ENCODE measurements at regions not wholly inside any gene's neighbourhood (a gene's known extent, or its start where the extent isn't known, plus 50 kb on each side); places are given as distances from the start of the nearest gene placed in this dataset.

- Histone ChIP-seq H2BK15ac (ENCODE audit: low read depth, low read length) (no peak overlapping the region), H2AFZ (ENCODE audit: low read length) (no peak overlapping the region), H2BK120ac (ENCODE audit: low read depth, low read length, poor library complexity, severe bottlenecking) (no peak overlapping the region), H2BK20ac (ENCODE audit: low read depth, low read length, poor library complexity, severe bottlenecking) (no peak overlapping the region), H3T11ph (ENCODE audit: low read length) (no peak overlapping the region), H2BK12ac (ENCODE audit: insufficient read length, low read depth, low read length) (no peak overlapping the region), H3K27ac (ENCODE audit: insufficient read length, low read depth, low read length) (no peak overlapping the region), H4K20me1 (ENCODE audit: control insufficient read depth, insufficient read depth, insufficient read length) (no peaks in the 10 kb centered on the region), H3K18ac (ENCODE audit: insufficient read length, low read depth, low read length) (no peak overlapping the region), H3K79me2 (ENCODE audit: insufficient read depth, low read length) (no peaks in the 10 kb centered on the region), H4K5ac (ENCODE audit: insufficient read length, low read depth, low read length) (no peak overlapping the region), H3K9ac (ENCODE audit: extremely low read depth, insufficient read length, low read length) (no peak overlapping the region), H3K4me1 (ENCODE audit: insufficient read depth, low read length) (no peaks in the 10 kb centered on the region), H3K14ac (ENCODE audit: insufficient read depth, low read length) (no peak overlapping the region), H3K4me2 (ENCODE audit: insufficient read depth, insufficient read length, low read length) (no peak overlapping the region), H4K8ac (replicated peaks; ENCODE audit: insufficient read length, low read depth, low read length) (no peak overlapping the region), H4K91ac (ENCODE audit: insufficient read length, low read depth, low read length) (no peak overlapping the region), H3K23ac (ENCODE audit: insufficient read length, low read depth, low read length) (no peak overlapping the region), H2AK5ac (ENCODE audit: insufficient read length, low read length) (no peak overlapping the region), H3K27me3 (ENCODE audit: insufficient read depth, low read length) (no peaks in the 10 kb centered on the region), H3K23me2 (ENCODE audit: insufficient read length, low read depth, low read length, poor library complexity, severe bottlenecking) (no peaks in the 10 kb centered on the region), H3K9me3 (ENCODE audit: control insufficient read depth, low read depth, low read length) (no peaks in the 10 kb centered on the region), H2BK5ac (ENCODE audit: insufficient read length, low read length) (no peak overlapping the region), H3K79me1 (ENCODE audit: insufficient read depth, low read depth, low read length, poor library complexity, severe bottlenecking) (no peaks in the 10 kb centered on the region), H3K56ac (ENCODE audit: insufficient read length, low read depth, low read length) (no peak overlapping the region), H3K4ac (ENCODE audit: low read depth, low read length) (no peak overlapping the region)
- H3K27me3 Mint-ChIP-seq (ENCODE audit: low read depth): no peaks in the 10 kb centered on the region; the same call in 1 of the 2 replicates
- no peak overlapping the region for H3K27ac Mint-ChIP-seq
- no peak for DNase-seq
- TF ChIP-seq, protein P1, sequence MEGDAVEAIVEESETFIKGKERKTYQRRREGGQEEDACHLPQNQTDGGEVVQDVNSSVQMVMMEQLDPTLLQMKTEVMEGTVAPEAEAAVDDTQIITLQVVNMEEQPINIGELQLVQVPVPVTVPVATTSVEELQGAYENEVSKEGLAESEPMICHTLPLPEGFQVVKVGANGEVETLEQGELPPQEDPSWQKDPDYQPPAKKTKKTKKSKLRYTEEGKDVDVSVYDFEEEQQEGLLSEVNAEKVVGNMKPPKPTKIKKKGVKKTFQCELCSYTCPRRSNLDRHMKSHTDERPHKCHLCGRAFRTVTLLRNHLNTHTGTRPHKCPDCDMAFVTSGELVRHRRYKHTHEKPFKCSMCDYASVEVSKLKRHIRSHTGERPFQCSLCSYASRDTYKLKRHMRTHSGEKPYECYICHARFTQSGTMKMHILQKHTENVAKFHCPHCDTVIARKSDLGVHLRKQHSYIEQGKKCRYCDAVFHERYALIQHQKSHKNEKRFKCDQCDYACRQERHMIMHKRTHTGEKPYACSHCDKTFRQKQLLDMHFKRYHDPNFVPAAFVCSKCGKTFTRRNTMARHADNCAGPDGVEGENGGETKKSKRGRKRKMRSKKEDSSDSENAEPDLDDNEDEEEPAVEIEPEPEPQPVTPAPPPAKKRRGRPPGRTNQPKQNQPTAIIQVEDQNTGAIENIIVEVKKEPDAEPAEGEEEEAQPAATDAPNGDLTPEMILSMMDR (conservative IDR thresholded peaks at IDR 0.05): no peak
- H3K4me1 Mint-ChIP-seq: peaks cover 4% of the 10 kb centered on the region in 2 experiments; a peak in 2 of 4 replicates
- H3K9me3 Mint-ChIP-seq: no peaks in the 10 kb centered on the region
- no peak overlapping the region for H3K4me3 Mint-ChIP-seq
- H3K36me3 Mint-ChIP-seq (ENCODE audit: insufficient read depth in 1 of 3, low read depth in 3 of 3): no peaks in the 10 kb centered on the region
Measured at GRCh38 chr5:66345281-66345680, 201.2 kb downstream of the SREK1 start.

Measured in H9 (cell line).